Gastroesophageal sphincter (tissue), 3 donors: ENCODE measurements at regions not wholly inside any gene's neighbourhood (a gene's known extent, or its start where the extent isn't known, plus 50 kb on each side); places are given as distances from the start of the nearest gene placed in this dataset.

Source experiments
- POLR2A ChIP-seq, 2 donors: fragments of 450-650 bp; IDR thresholded peaks; one replicate each; pipeline ENCODE4 v1.6.1; 2017; ENCODE audit warnings: antibody characterized with exemption in 2 of 2, mild to moderate bottlenecking in 2 of 2, moderate library complexity in 1 of 2
- TF ChIP-seq, protein P1 (sequence below), 4 experiments: fragments of 200-600 bp in 2 of 4; fragments of 450-650 bp in 2 of 4; sonication (generic) in 1 of 4; IDR thresholded peaks; one replicate each; pipeline ENCODE4 v1.5.1; 2017 to 2019; ENCODE audit warnings: antibody characterized with exemption in 4 of 4, mild to moderate bottlenecking in 2 of 4, moderate library complexity in 2 of 4

DNA sequence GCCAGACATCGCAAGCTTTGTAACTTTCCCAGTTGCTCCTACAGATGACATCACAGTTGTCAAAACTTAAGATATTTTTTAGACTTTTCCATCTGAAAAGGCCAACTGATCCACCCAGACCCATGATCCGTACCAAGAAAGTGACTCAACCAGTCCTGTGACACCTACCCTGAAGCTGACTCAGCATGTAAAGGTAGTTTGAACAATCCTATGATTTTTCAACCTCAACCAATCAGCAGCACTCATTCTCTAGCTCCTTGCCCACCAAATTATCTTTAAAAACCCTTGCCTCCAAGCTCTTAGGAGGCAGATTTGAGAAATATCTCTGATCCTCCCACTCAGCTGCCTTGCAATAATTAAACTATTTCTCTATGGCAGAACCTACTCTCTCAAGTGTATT lies 1686.7 kb upstream of the LRRTM1 start:
- TF ChIP-seq POLR2A (IDR thresholded peaks at IDR 0.05): no peak
- TF ChIP-seq, protein P1, sequence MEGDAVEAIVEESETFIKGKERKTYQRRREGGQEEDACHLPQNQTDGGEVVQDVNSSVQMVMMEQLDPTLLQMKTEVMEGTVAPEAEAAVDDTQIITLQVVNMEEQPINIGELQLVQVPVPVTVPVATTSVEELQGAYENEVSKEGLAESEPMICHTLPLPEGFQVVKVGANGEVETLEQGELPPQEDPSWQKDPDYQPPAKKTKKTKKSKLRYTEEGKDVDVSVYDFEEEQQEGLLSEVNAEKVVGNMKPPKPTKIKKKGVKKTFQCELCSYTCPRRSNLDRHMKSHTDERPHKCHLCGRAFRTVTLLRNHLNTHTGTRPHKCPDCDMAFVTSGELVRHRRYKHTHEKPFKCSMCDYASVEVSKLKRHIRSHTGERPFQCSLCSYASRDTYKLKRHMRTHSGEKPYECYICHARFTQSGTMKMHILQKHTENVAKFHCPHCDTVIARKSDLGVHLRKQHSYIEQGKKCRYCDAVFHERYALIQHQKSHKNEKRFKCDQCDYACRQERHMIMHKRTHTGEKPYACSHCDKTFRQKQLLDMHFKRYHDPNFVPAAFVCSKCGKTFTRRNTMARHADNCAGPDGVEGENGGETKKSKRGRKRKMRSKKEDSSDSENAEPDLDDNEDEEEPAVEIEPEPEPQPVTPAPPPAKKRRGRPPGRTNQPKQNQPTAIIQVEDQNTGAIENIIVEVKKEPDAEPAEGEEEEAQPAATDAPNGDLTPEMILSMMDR (IDR thresholded peaks at IDR 0.05): no peak
